Ectodermal cell (in vitro differentiated cells): ENCODE measurements at regions not wholly inside any gene's neighbourhood (a gene's known extent, or its start where the extent isn't known, plus 50 kb on each side); places are given as distances from the start of the nearest gene placed in this dataset.
"Not testable (repeated sequence)": the region's sequence is repeated elsewhere in the genome, so short reads cannot be mapped to it uniquely, and the experiment has no call there.

Source experiments
- H3K27ac ChIP-seq: 2 replicates; pipeline ENCODE4 v1.7.0; 2013; ENCODE audit warnings: mild to moderate bottlenecking, low read depth, low read length; ENCODE audit not compliant: insufficient read depth, poor library complexity, severe bottlenecking
- H3K27me3 ChIP-seq: 2 replicates; pipeline ENCODE4 v1.7.0; 2013; ENCODE audit warnings: mild to moderate bottlenecking, low read length; ENCODE audit not compliant: insufficient read depth, control insufficient read depth, poor library complexity, severe bottlenecking
- H3K36me3 ChIP-seq: one replicate; pipeline ENCODE4 v1.7.0; 2013; ENCODE audit warnings: low read length; ENCODE audit not compliant: control insufficient read depth, insufficient read depth
- H3K4me1 ChIP-seq: one replicate; pipeline ENCODE4 v1.7.0; 2013; ENCODE audit warnings: low read length; ENCODE audit not compliant: control insufficient read depth, insufficient read depth
- H3K4me3 ChIP-seq: 2 replicates; pipeline ENCODE4 v1.7.0; 2013; ENCODE audit warnings: low read depth, low read length, control low read depth; ENCODE audit not compliant: insufficient read depth
- H3K9me3 ChIP-seq: 2 replicates; pipeline ENCODE4 v1.7.0; 2013; ENCODE audit warnings: mild to moderate bottlenecking, low read length, moderate library complexity; ENCODE audit not compliant: control insufficient read depth
- WGBS, 2 experiments: methylation state at CpG; one replicate each; pipeline ENCODE4 v1.1.7; 2013; ENCODE audit warnings: missing lambda C conversion rate in 2 of 2; 5-methylcytosine and 5-hydroxymethylcytosine counted together

DNA sequence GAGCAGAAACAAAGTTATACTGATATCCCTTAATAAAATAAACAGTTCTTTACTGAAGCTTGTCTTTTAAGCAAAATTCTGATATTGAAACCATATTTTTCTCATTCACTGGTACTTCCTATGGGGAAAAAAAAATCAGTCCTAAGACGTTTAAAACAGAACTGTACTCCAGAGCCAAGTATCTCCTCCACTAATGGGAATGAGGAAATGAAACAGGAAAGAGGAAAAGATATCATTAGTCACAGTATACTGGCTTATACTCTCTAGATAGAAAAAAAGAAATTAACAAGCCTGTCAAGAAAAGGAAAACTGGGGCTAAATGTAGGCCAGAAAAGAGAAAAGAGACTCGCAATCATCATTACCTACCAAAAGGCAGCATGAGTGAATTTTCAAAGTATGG is 252.7 kb downstream of the CENPC start:
- H3K4me3 ChIP-seq = no peak overlapping the region
- 100% methylated on average over 1 of the region's 2 CpGs for whole genome bisulfite sequencing, 2 experiments
- H3K4me1 ChIP-seq = peaks cover 5% of the 10 kb centered on the region
- H3K36me3 ChIP-seq = no peaks in the 10 kb centered on the region
- no peak overlapping the region for H3K27ac ChIP-seq
- no peaks in the 10 kb centered on the region for H3K27me3 ChIP-seq
- H3K9me3 ChIP-seq = no peaks in the 10 kb centered on the region

DNA sequence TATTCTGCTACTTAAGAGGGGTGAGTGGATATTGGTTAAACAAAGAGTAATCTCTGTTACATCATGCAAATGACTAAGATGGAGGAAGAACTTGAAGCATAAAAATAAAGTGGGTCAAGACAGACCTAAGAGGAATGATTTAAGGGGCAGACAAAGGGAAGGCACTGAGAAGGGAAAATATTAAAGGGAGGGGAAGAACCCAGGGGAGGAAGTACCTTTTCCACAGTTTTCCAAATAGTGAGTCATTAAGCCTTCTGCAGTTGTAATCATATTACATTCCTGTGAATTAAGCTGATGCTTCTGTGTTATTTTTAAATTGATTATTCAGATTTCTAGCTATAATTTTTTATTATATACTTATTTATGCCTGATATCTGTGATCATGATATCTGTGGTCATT is 253.3 kb downstream of the CENPC start:
- no peaks in the 10 kb centered on the region for H3K27me3 ChIP-seq
- peaks cover 5% of the 10 kb centered on the region for H3K4me1 ChIP-seq
- no peak overlapping the region for H3K4me3 ChIP-seq
- no peak overlapping the region for H3K27ac ChIP-seq
- H3K9me3 ChIP-seq = no peaks in the 10 kb centered on the region
- no peaks in the 10 kb centered on the region for H3K36me3 ChIP-seq

DNA sequence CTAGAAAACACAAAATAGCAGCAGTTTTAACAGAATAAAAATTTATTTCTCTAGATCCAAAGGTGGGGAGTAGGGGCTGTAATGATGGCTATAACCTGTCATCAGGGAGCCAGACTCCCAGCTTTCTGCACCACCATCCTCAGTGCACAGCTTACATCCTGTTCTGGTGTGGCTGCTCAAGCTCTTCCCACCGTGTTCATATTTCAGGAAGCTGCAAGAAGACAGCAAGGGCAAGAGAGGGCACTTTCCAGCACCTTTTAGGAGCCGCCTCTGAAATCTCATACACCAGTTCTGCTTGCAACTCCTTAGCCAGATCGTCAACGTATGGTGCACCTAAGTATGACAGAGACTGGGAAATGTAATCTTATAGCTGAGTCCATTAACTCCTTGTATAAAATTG is 253.7 kb downstream of the CENPC start:
- 74 to 80% methylated on average over 4 of the region's 4 CpGs for WGBS, 2 experiments

DNA sequence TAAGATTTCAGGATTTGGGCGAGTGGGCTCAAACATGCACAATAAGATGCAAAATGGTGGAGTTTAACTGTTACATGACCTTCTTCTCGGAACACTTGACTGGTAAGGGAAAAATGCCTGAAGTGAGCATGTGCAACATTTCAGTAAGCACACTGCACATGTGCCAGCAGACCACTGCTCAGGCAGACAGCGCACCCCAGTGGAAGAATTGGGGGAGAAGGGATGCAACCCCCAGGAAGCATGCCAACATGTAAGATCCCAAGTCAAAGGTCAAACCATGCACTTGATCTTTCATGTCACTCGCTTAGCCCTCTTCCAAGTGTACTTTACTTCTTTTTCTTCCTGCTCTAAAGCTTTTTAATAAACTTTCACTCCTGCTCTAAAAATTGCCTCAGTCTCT is 256.3 kb downstream of the CENPC start:
- Histone ChIP-seq H3K9me3 (no peaks in the 10 kb centered on the region), H3K27me3 (no peaks in the 10 kb centered on the region), H3K36me3 (no peaks in the 10 kb centered on the region), H3K4me3 (no peak overlapping the region), H3K27ac (no peak overlapping the region), H3K4me1 (peaks cover 5% of the 10 kb centered on the region)
- WGBS, 2 experiments = 82 to 84% methylated on average over 4 of the region's 4 CpGs

More for the DNA sequence above, 253.7 kb downstream of the CENPC start:
- Histone ChIP-seq H3K36me3 (no peaks in the 10 kb centered on the region), H3K4me3 (no peak overlapping the region), H3K9me3 (no peaks in the 10 kb centered on the region), H3K4me1 (peaks cover 5% of the 10 kb centered on the region), H3K27ac (no peak overlapping the region), H3K27me3 (no peaks in the 10 kb centered on the region)

DNA sequence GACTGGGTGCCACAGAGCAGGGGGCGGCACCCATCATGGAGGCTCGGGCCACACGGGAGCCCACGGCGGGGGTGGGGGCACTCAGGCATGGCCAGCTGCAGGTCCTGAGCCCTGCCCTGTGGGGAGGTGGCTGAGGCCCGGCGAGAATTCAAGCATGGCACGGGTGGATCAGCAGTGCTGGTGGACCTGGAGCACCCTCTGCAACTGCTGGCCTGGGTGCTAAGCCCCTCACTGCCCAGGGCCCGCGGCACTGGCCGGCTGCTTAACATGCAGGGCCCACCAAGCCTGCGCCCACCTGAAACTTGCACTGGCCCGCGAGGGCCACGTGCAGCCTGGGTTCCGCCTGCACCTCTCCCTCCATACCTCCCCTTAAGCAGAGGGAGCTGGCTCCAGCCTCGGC is 258.6 kb downstream of the CENPC start:
- H3K27me3 ChIP-seq = no peaks in the 10 kb centered on the region
- H3K36me3 ChIP-seq = no peaks in the 10 kb centered on the region
- no peak overlapping the region for H3K4me3 ChIP-seq
- no peak overlapping the region for H3K27ac ChIP-seq
- H3K4me1 ChIP-seq = peaks cover 5% of the 10 kb centered on the region
- no peaks in the 10 kb centered on the region for H3K9me3 ChIP-seq
- WGBS, 2 experiments = 96 to 97% methylated on average over 17 of the region's 17 CpGs

DNA sequence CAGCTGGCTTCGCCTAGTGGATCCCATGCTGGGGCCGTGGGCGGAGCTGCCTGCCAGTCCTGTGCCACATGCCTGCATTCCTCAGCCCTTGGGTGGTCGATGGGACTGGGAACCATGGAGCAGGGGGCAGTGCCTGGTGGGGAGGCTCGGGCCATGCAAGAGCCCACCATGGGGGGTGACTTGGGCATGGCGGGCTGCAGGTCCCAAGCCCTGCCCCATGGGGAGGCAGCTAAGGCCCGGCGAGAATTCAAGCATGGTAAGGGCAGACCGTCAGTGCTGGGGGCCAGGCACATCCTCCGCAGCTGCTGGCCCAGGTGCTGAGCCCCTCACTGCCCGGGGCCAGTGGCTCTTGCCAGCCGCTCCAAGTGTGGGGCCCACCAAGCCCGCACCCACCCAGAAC is 262.6 kb downstream of the CENPC start:
- Histone ChIP-seq H3K27ac (no peak overlapping the region), H3K9me3 (no peaks in the 10 kb centered on the region), H3K4me1 (no peaks in the 10 kb centered on the region), H3K4me3 (no peak overlapping the region), H3K27me3 (no peaks in the 10 kb centered on the region), H3K36me3 (no peaks in the 10 kb centered on the region)
- WGBS, 2 experiments = 95% methylated on average over 13 of the region's 13 CpGs

DNA sequence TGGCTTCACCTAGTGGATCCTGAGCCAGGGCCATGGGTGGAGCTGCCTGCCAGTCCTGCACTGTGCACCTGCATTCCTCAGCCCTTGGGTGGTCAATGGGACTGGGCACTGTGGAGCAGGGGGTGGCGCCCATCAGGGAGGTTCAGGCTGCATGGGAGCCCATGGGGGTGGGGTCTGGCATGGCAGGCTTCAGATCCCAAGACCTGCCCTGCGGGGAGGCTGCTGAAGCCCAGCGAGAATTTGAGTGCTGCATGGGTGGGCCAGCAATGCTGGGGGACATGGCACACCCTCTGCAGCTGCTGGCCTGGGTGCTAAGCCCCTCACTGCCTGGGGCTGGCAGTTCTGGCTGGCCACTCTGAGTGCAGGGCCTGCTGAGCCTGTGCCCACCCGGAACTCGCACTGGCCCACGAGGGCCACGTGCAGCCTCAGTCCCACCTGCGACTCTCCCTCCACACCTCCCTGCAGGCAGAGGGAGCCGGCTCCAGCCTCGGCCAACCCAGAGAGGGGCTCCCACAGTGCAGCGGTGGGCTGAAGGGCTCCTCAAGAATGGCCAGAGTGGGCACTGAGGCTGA is 270.0 kb downstream of the CENPC start:
- no peak overlapping the region for H3K27ac ChIP-seq
- no peaks in the 10 kb centered on the region for H3K4me1 ChIP-seq
- H3K27me3 ChIP-seq = no peaks in the 10 kb centered on the region
- no peak overlapping the region for H3K4me3 ChIP-seq
- 89 to 94% methylated on average over 11 of the region's 11 CpGs for WGBS, 2 experiments
- no peaks in the 10 kb centered on the region for H3K9me3 ChIP-seq
- no peaks in the 10 kb centered on the region for H3K36me3 ChIP-seq

DNA sequence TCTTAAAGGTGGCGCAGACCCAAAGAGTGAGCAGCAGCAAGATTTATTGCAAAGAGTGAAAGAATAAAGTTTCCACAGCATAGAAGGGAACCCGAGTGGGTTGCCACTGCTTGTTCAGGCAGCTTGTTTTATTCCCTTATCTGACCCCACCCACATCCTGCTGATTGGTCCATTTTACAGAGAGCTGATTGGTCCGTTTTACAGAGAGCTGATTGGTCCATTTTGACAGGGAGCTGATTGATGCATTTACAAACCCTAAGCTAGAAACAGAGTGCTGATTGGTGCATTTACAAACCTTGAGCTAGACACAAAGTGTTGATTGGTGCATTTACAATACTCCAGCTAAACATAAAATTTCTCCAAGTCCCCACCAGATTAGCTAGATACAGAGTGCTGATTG is 270.6 kb downstream of the CENPC start:
- not testable (repeated sequence) for H3K36me3 ChIP-seq, H3K27ac ChIP-seq, H3K27me3 ChIP-seq, H3K4me1 ChIP-seq, H3K4me3 ChIP-seq, H3K9me3 ChIP-seq
- 75 to 77% methylated on average over 3 of the region's 3 CpGs for WGBS, 2 experiments

DNA sequence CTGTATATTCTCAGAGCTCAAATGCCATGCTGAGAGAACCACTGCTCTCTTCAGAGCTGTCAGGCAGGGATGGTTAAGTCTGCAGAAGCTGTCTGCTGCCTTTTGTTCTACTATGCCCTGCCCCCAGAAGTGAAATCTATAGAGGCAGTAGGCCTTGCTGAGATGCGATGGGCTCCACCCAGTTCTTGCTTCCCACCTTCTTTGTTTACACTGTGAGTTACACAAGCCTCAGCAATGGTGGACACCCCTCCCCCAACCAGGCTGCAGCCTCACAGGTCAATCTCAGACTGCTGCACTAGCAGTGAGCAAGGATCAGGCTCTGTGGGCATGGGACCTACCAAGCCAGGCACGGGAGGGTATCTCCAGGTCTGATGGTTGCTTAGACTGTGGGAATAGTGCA is 271.6 kb downstream of the CENPC start:
- Histone ChIP-seq H3K4me3 (no peak overlapping the region), H3K4me1 (no peaks in the 10 kb centered on the region), H3K9me3 (no peaks in the 10 kb centered on the region), H3K27ac (no peak overlapping the region), H3K27me3 (no peaks in the 10 kb centered on the region), H3K36me3 (no peaks in the 10 kb centered on the region)
- WGBS, 2 experiments = 80 to 88% methylated on average over 2 of the region's 2 CpGs

DNA sequence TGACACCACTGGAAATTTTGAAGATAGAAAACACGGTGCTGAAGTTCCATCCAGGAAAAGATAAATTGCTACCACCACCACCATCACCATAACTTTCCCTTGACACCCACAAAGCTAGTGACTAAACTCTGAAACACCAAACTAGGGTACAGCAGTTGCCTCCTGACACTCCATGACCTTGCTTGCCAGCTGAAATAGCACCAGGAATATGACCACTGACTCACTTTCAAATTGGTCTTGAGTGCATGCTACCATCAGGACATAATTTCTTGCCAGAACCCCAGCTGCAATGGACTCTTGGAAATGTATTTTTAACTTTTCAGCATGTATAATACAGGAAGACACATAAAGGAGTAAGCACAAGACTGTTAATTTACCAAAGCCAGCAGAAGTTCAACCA is 283.3 kb downstream of the CENPC start:
- H3K27ac ChIP-seq = no peak overlapping the region
- no peaks in the 10 kb centered on the region for H3K27me3 ChIP-seq
- no peaks in the 10 kb centered on the region for H3K9me3 ChIP-seq
- no peaks in the 10 kb centered on the region for H3K36me3 ChIP-seq
- 96 to 100% methylated on average over 1 of the region's 1 CpG for WGBS, 2 experiments
- no peak overlapping the region for H3K4me3 ChIP-seq
- no peaks in the 10 kb centered on the region for H3K4me1 ChIP-seq

DNA sequence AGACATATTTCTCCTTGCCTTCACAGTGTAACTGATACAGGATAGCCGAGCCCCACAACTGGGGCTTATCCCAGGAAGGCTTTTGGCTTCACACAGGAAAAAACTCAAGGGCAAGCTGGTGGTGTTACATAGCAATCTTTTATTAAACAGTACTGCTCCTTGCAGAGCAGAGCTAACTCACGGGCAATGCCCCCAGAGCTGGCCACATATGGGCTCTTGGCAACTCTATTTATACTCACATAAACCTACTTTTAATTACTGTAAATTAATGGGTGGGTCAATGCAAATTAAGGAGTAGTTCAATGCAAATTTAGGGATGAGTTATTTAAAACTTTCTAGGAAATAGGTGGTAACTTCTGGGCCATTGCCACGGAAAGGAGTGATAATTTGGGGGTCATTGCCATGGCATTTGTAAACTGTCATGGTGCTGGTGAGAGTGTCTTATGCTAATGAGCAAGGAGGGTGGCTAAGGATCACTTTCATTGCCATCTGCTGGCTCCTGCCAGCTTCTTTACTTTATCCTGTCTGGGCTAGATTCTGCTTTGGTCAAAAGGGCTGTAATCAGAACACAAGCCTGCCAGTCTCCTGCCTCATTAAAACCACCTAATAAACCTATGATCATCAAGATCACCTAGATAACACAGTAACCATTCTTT is 288.8 kb downstream of the CENPC start:
- no peaks in the 10 kb centered on the region for H3K36me3 ChIP-seq
- H3K4me1 ChIP-seq = no peaks in the 10 kb centered on the region
- no peak overlapping the region for H3K27ac ChIP-seq
- no peaks in the 10 kb centered on the region for H3K9me3 ChIP-seq
- 86 to 91% methylated on average over 3 of the region's 3 CpGs for WGBS, 2 experiments
- no peak overlapping the region for H3K4me3 ChIP-seq
- no peaks in the 10 kb centered on the region for H3K27me3 ChIP-seq
